ENCODE measurements at regions not wholly inside any gene's neighbourhood (a gene's known extent, or its start where the extent isn't known, plus 50 kb on each side); places are given as distances from the start of the nearest gene placed in this dataset.
A peak's percentile ranks its signal among the peaks of the same experiment; 100 is the strongest.

GRCh38 chr6:105753207-105753606 is 332.9 kb upstream of the PRDM1 start:
- no peak for DNase-seq

- DNase-seq, result no peak
These were observed 336.0 kb upstream of the PRDM1 start for GRCh38 chr6:105750089-105750488.

- DNase-seq, result no peak
These were observed 337.4 kb upstream of the PRDM1 start for GRCh38 chr6:105748737-105749161.

GRCh38 chr6:105747823-105748405 is 338.2 kb upstream of the PRDM1 start:
- no peak for DNase-seq

- peak; percentile 24 for DNase-seq
These were observed 339.6 kb upstream of the PRDM1 start for GRCh38 chr6:105746509-105746908.

GRCh38 chr6:105746130-105746505 is 340.0 kb upstream of the PRDM1 start:
- DNase-seq, result no peak

GRCh38 chr6:105745464-105746129 is 340.5 kb upstream of the PRDM1 start:
- no peak for DNase-seq

- no peak for DNase-seq
These were observed 341.3 kb upstream of the PRDM1 start for GRCh38 chr6:105744815-105745214.

GRCh38 chr6:105740946-105741645 is 338.2 kb upstream of the PREP start:
- peak; percentile 21 for DNase-seq

- DNase-seq, result no peak
These were observed 336.9 kb upstream of the PREP start for GRCh38 chr6:105739764-105740163.

- peak; percentile 16 for DNase-seq
These were observed 330.8 kb upstream of the PREP start for GRCh38 chr6:105733556-105734162.

- no peak for DNase-seq
These were observed 326.1 kb upstream of the PREP start for GRCh38 chr6:105728995-105729394.

- DNase-seq, result no peak
These were observed 324.2 kb upstream of the PREP start for GRCh38 chr6:105726902-105727655.

- no peak for DNase-seq
These were observed 312.0 kb upstream of the PREP start for GRCh38 chr6:105714846-105715245.

GRCh38 chr6:105713474-105714118 is 310.7 kb upstream of the PREP start:
- DNase-seq, result peak; percentile 15

GRCh38 chr6:105711216-105711615 is 308.3 kb upstream of the PREP start:
- no peak for DNase-seq

GRCh38 chr6:105705608-105706007 is 302.7 kb upstream of the PREP start:
- no peak for DNase-seq

GRCh38 chr6:105695461-105695860 is 292.6 kb upstream of the PREP start:
- no peak for DNase-seq

GRCh38 chr6:105692613-105693215 is 289.8 kb upstream of the PREP start:
- DNase-seq, result peak; percentile 88

GRCh38 chr6:105691971-105692370 is 289.1 kb upstream of the PREP start:
- no peak for DNase-seq

- no peak for DNase-seq
These were observed 288.2 kb upstream of the PREP start for GRCh38 chr6:105691081-105691480.

- DNase-seq, result no peak
These were observed 285.7 kb upstream of the PREP start for GRCh38 chr6:105688573-105688972.

All from NCI-H1105 (cell line).